Uterus (tissue), 2 donors: ENCODE measurements at regions not wholly inside any gene's neighbourhood (a gene's known extent, or its start where the extent isn't known, plus 50 kb on each side); places are given as distances from the start of the nearest gene placed in this dataset.

Source experiments
- CTCF ChIP-seq, 4 experiments: fragments of 200-600 bp in 2 of 4; fragments of 450-650 bp in 2 of 4; sonication (generic) in 2 of 4; IDR thresholded peaks; one replicate each; pipeline ENCODE4 v1.5.1; 2016 to 2019; ENCODE audit warnings: antibody characterized with exemption in 4 of 4, mild to moderate bottlenecking in 2 of 4, moderate library complexity in 1 of 4
- POLR2A ChIP-seq, 2 donors: fragments of 450-650 bp; IDR thresholded peaks; one replicate each; pipeline ENCODE4 v1.6.1; 2016; ENCODE audit warnings: antibody characterized with exemption in 2 of 2, mild to moderate bottlenecking in 1 of 2, moderate library complexity in 1 of 2

GRCh38 chr2:120490091-120490798, 144.3 kb downstream of the INHBB start:
- TF ChIP-seq POLR2A (IDR thresholded peaks at IDR 0.05) (no peak), CTCF (IDR thresholded peaks at IDR 0.05) (no peak)
